ENCODE measurements at regions not wholly inside any gene's neighbourhood (a gene's known extent, or its start where the extent isn't known, plus 50 kb on each side); places are given as distances from the start of the nearest gene placed in this dataset.

- no peak for DNase-seq (ENCODE audit: low spot score)
- TF ChIP-seq CTCF (IDR thresholded peaks at IDR 0.05; ENCODE audit: extremely low read depth, missing control alignments) = no peak
These were observed 623.4 kb upstream of the SGO1 start for GRCh38 chr3:20809356-20809755.

- no peak for DNase-seq (ENCODE audit: low spot score)
- no peak for TF ChIP-seq CTCF (IDR thresholded peaks at IDR 0.05; ENCODE audit: extremely low read depth, missing control alignments)
These were observed 622.9 kb upstream of the SGO1 start for GRCh38 chr3:20808864-20809263.

- no peak for DNase-seq (ENCODE audit: low spot score)
- no peak for TF ChIP-seq CTCF (IDR thresholded peaks at IDR 0.05; ENCODE audit: extremely low read depth, missing control alignments)
These were observed 612.7 kb upstream of the SGO1 start for GRCh38 chr3:20798666-20799065.

GRCh38 chr3:20787005-20787404, 601.0 kb upstream of the SGO1 start:
- no peak for DNase-seq (ENCODE audit: low spot score)
- TF ChIP-seq CTCF (IDR thresholded peaks at IDR 0.05; ENCODE audit: extremely low read depth, missing control alignments) = no peak

- DNase-seq (ENCODE audit: low spot score) = no peak
- no peak for TF ChIP-seq CTCF (IDR thresholded peaks at IDR 0.05; ENCODE audit: extremely low read depth, missing control alignments)
These were observed 590.7 kb upstream of the SGO1 start for GRCh38 chr3:20776692-20777091.

- DNase-seq (ENCODE audit: low spot score) = no peak
- TF ChIP-seq CTCF (IDR thresholded peaks at IDR 0.05; ENCODE audit: extremely low read depth, missing control alignments) = no peak
These were observed 590.3 kb upstream of the SGO1 start for GRCh38 chr3:20776286-20776685.

- DNase-seq (ENCODE audit: low spot score) = no peak
- TF ChIP-seq CTCF (IDR thresholded peaks at IDR 0.05; ENCODE audit: extremely low read depth, missing control alignments) = no peak
These were observed 587.4 kb upstream of the SGO1 start for GRCh38 chr3:20773320-20773984.

Data from GM20000 (cell line).